ENCODE measurements at regions not wholly inside any gene's neighbourhood (a gene's known extent, or its start where the extent isn't known, plus 50 kb on each side); places are given as distances from the start of the nearest gene placed in this dataset.

GRCh38 chr20:40814631-40814960, 125.6 kb upstream of the MAFB start:
- no peaks in the 10 kb centered on the region for H3K79me2 ChIP-seq (ENCODE audit: insufficient read depth, low read length)
- no peak for DNase-seq (ENCODE audit: insufficient read length, low spot score, missing footprints)
- no peaks in the 10 kb centered on the region for H3K4me1 ChIP-seq (ENCODE audit: insufficient read depth, low read length)
- no peak overlapping the region for H2AFZ ChIP-seq (ENCODE audit: low read length)
- no peak overlapping the region for H3K4me3 ChIP-seq (ENCODE audit: insufficient read depth, low read length)
- H3K9me3 ChIP-seq (ENCODE audit: low read depth, low read length), result no peaks in the 10 kb centered on the region
- H3K36me3 ChIP-seq (ENCODE audit: insufficient read depth, low read length), result no peaks in the 10 kb centered on the region
- H4K20me1 ChIP-seq (ENCODE audit: insufficient read depth, low read length), result no peaks in the 10 kb centered on the region
- H3K27ac ChIP-seq (ENCODE audit: low read depth, low read length), result no peak overlapping the region
- no peak for TF ChIP-seq CTCF (IDR thresholded peaks at IDR 0.05; ENCODE audit: extremely low read depth, low read depth, low read length)
- no peak overlapping the region for H3K4me2 ChIP-seq (ENCODE audit: insufficient read depth, low read length)
- no peaks in the 10 kb centered on the region for H3K27me3 ChIP-seq (ENCODE audit: insufficient read depth, low read length)

GRCh38 chr20:40815156-40816038, 126.4 kb upstream of the MAFB start:
- no peak overlapping the region for H2AFZ ChIP-seq (ENCODE audit: low read length)
- no peaks in the 10 kb centered on the region for H3K79me2 ChIP-seq (ENCODE audit: insufficient read depth, low read length)
- H4K20me1 ChIP-seq (ENCODE audit: insufficient read depth, low read length), result no peaks in the 10 kb centered on the region
- H3K4me1 ChIP-seq (ENCODE audit: insufficient read depth, low read length), result no peaks in the 10 kb centered on the region
- DNase-seq (ENCODE audit: insufficient read length, low spot score, missing footprints), result no peak
- H3K4me3 ChIP-seq (ENCODE audit: insufficient read depth, low read length), result no peak overlapping the region
- no peak overlapping the region for H3K27ac ChIP-seq (ENCODE audit: low read depth, low read length)
- H3K27me3 ChIP-seq (ENCODE audit: insufficient read depth, low read length), result no peaks in the 10 kb centered on the region
- H3K9me3 ChIP-seq (ENCODE audit: low read depth, low read length), result no peaks in the 10 kb centered on the region
- TF ChIP-seq CTCF (IDR thresholded peaks at IDR 0.05; ENCODE audit: extremely low read depth, low read depth, low read length), result no peak
- H3K36me3 ChIP-seq (ENCODE audit: insufficient read depth, low read length), result no peaks in the 10 kb centered on the region
- H3K4me2 ChIP-seq (ENCODE audit: insufficient read depth, low read length), result no peak overlapping the region

GRCh38 chr20:40816039-40816352, 127.0 kb upstream of the MAFB start:
- Histone ChIP-seq H3K4me3 (ENCODE audit: insufficient read depth, low read length) (no peak overlapping the region), H4K20me1 (ENCODE audit: insufficient read depth, low read length) (no peaks in the 10 kb centered on the region), H3K27me3 (ENCODE audit: insufficient read depth, low read length) (no peaks in the 10 kb centered on the region), H3K4me2 (ENCODE audit: insufficient read depth, low read length) (no peak overlapping the region), H2AFZ (ENCODE audit: low read length) (no peak overlapping the region), H3K9me3 (ENCODE audit: low read depth, low read length) (no peaks in the 10 kb centered on the region), H3K79me2 (ENCODE audit: insufficient read depth, low read length) (no peaks in the 10 kb centered on the region), H3K27ac (ENCODE audit: low read depth, low read length) (no peak overlapping the region), H3K36me3 (ENCODE audit: insufficient read depth, low read length) (no peaks in the 10 kb centered on the region), H3K4me1 (ENCODE audit: insufficient read depth, low read length) (no peaks in the 10 kb centered on the region)
- TF ChIP-seq CTCF (IDR thresholded peaks at IDR 0.05; ENCODE audit: extremely low read depth, low read depth, low read length), result no peak
- DNase-seq (ENCODE audit: insufficient read length, low spot score, missing footprints), result no peak

- no peaks in the 10 kb centered on the region for H3K79me2 ChIP-seq (ENCODE audit: insufficient read depth, low read length)
- no peaks in the 10 kb centered on the region for H3K36me3 ChIP-seq (ENCODE audit: insufficient read depth, low read length)
- H3K27ac ChIP-seq (ENCODE audit: low read depth, low read length), result no peak overlapping the region
- no peaks in the 10 kb centered on the region for H3K4me1 ChIP-seq (ENCODE audit: insufficient read depth, low read length)
- no peak for DNase-seq (ENCODE audit: insufficient read length, low spot score, missing footprints)
- no peak overlapping the region for H3K4me3 ChIP-seq (ENCODE audit: insufficient read depth, low read length)
- no peak for TF ChIP-seq CTCF (IDR thresholded peaks at IDR 0.05; ENCODE audit: extremely low read depth, low read depth, low read length)
- no peak overlapping the region for H3K4me2 ChIP-seq (ENCODE audit: insufficient read depth, low read length)
- H3K9me3 ChIP-seq (ENCODE audit: low read depth, low read length), result no peaks in the 10 kb centered on the region
- no peak overlapping the region for H2AFZ ChIP-seq (ENCODE audit: low read length)
- no peaks in the 10 kb centered on the region for H3K27me3 ChIP-seq (ENCODE audit: insufficient read depth, low read length)
- H4K20me1 ChIP-seq (ENCODE audit: insufficient read depth, low read length), result no peaks in the 10 kb centered on the region
These were observed 132.4 kb upstream of the MAFB start for GRCh38 chr20:40821429-40821828.

All from osteoblast (primary cell).